Mesenchymal stem cell (in vitro differentiated cells and primary cell): ENCODE measurements at regions not wholly inside any gene's neighbourhood (a gene's known extent, or its start where the extent isn't known, plus 50 kb on each side); places are given as distances from the start of the nearest gene placed in this dataset.

ENCODE experiments used
- DNase-seq: peaks from one replicate; pipeline ENCODE4 v3.0.0-alpha.2; 2013
- H2AFZ ChIP-seq: one replicate; pipeline ENCODE4 v1.6.1; 2013; ENCODE audit warnings: low read depth, mild to moderate bottlenecking, control low read depth, inconsistent platforms, low read length, moderate library complexity
- H2AK5ac ChIP-seq: 2 replicates; pipeline ENCODE4 v1.6.1; 2013; ENCODE audit warnings: low read length, moderate library complexity, mild to moderate bottlenecking, inconsistent platforms; ENCODE audit not compliant: severe bottlenecking
- H2BK120ac ChIP-seq: one replicate; pipeline ENCODE4 v1.6.1; 2013; ENCODE audit warnings: low read depth, mild to moderate bottlenecking, inconsistent platforms, low read length, moderate library complexity
- H2BK12ac ChIP-seq, 2 experiments: one replicate each; pipeline ENCODE4 v1.6.1; 2013; ENCODE audit warnings: inconsistent platforms in 2 of 2, low read length in 2 of 2, mild to moderate bottlenecking in 2 of 2, moderate library complexity in 2 of 2, control low read depth in 1 of 2
- H2BK15ac ChIP-seq: one replicate; pipeline ENCODE4 v1.6.1; 2013; ENCODE audit warnings: mild to moderate bottlenecking, low read depth, inconsistent platforms; ENCODE audit not compliant: poor library complexity, severe bottlenecking
- H2BK5ac ChIP-seq: 2 replicates; pipeline ENCODE4 v1.6.1; 2013; ENCODE audit warnings: low read depth, mild to moderate bottlenecking, low read length, control low read depth, inconsistent platforms; ENCODE audit not compliant: poor library complexity, severe bottlenecking
- H3K14ac ChIP-seq, 2 experiments: one replicate each; pipeline ENCODE4 v1.6.1; 2013; ENCODE audit warnings: inconsistent platforms in 2 of 2, low read length in 2 of 2, control low read depth in 1 of 2, mild to moderate bottlenecking in 1 of 2, moderate library complexity in 1 of 2
- H3K18ac ChIP-seq, 2 experiments: one replicate each; pipeline ENCODE4 v1.6.1; 2013; ENCODE audit warnings: inconsistent platforms in 2 of 2, low read length in 2 of 2, control low read depth in 1 of 2, low read depth in 1 of 2, mild to moderate bottlenecking in 1 of 2
- H3K23ac ChIP-seq, 2 experiments: one replicate each; pipeline ENCODE4 v1.6.1; 2013; ENCODE audit warnings: inconsistent platforms in 2 of 2, low read length in 2 of 2, mild to moderate bottlenecking in 2 of 2, moderate library complexity in 2 of 2, control low read depth in 1 of 2
- H3K27ac ChIP-seq: 2 replicates; pipeline ENCODE4 v1.5.1; 2013; ENCODE audit warnings: mild to moderate bottlenecking, moderate library complexity, low read length, control low read depth, inconsistent platforms; ENCODE audit not compliant: poor library complexity, severe bottlenecking
- H3K27me3 ChIP-seq, 2 experiments: 2 replicates each; pipeline versions ENCODE4 v1.6.1 to v1.7.0; 2013; ENCODE audit warnings: low read length in 2 of 2, mild to moderate bottlenecking in 2 of 2, moderate library complexity in 2 of 2, control low read depth in 1 of 2, inconsistent platforms in 1 of 2; ENCODE audit not compliant: control insufficient read depth in 1 of 2, insufficient read depth in 1 of 2
- H3K36me3 ChIP-seq, 2 experiments: 2 replicates each; pipeline versions ENCODE4 v1.6.1 to v1.7.0; 2013; ENCODE audit warnings: low read length in 2 of 2, control low read depth in 1 of 2, inconsistent platforms in 1 of 2, low read depth in 1 of 2, mild to moderate bottlenecking in 1 of 2; ENCODE audit not compliant: insufficient read depth in 2 of 2, control insufficient read depth in 1 of 2
- H3K4ac ChIP-seq, 2 experiments: one replicate each; pipeline ENCODE4 v1.6.1; 2013; ENCODE audit warnings: inconsistent platforms in 2 of 2, low read length in 2 of 2, mild to moderate bottlenecking in 2 of 2, moderate library complexity in 2 of 2, control low read depth in 1 of 2, low read depth in 1 of 2
- H3K4me1 ChIP-seq: 2 replicates; pipeline ENCODE4 v1.6.1; 2013; ENCODE audit warnings: low read depth, low read length, control low read depth; ENCODE audit not compliant: control insufficient read depth, insufficient read depth
- H3K4me2 ChIP-seq: 2 replicates; pipeline ENCODE4 v1.6.1; 2013; ENCODE audit warnings: low read length, mild to moderate bottlenecking, inconsistent platforms; ENCODE audit not compliant: poor library complexity, severe bottlenecking
- H3K4me3 ChIP-seq, 2 experiments: 2 replicates each; pipeline versions ENCODE4 v1.5.1 to v1.7.0; 2013; ENCODE audit warnings: low read length in 2 of 2, mild to moderate bottlenecking in 2 of 2, control low read depth in 1 of 2, low read depth in 1 of 2; ENCODE audit not compliant: insufficient read depth in 1 of 2
- H3K79me1 ChIP-seq: replicated peaks from 2 replicates; pipeline ENCODE4 v1.6.1; 2013; ENCODE audit warnings: mild to moderate bottlenecking, control low read depth, low read length, inconsistent platforms; ENCODE audit not compliant: poor library complexity, severe bottlenecking
- H3K9ac ChIP-seq: 2 replicates; pipeline ENCODE4 v1.7.0; 2013; ENCODE audit warnings: mild to moderate bottlenecking, low read length, moderate library complexity
- H3K9me3 ChIP-seq: 2 replicates; pipeline ENCODE4 v1.7.0; 2013; ENCODE audit warnings: mild to moderate bottlenecking, low read length; ENCODE audit not compliant: control insufficient read depth
- H4K8ac ChIP-seq: one replicate; pipeline ENCODE4 v1.6.1; 2013; ENCODE audit warnings: inconsistent platforms, mild to moderate bottlenecking, low read length, moderate library complexity
- H4K91ac ChIP-seq: one replicate; pipeline ENCODE4 v1.6.1; 2013; ENCODE audit warnings: mild to moderate bottlenecking, low read length, inconsistent platforms
- WGBS: methylation state at CpG from one replicate; pipeline ENCODE4 v1.1.7; 2013; ENCODE audit warnings: mixed read lengths; 5-methylcytosine and 5-hydroxymethylcytosine counted together

DNA sequence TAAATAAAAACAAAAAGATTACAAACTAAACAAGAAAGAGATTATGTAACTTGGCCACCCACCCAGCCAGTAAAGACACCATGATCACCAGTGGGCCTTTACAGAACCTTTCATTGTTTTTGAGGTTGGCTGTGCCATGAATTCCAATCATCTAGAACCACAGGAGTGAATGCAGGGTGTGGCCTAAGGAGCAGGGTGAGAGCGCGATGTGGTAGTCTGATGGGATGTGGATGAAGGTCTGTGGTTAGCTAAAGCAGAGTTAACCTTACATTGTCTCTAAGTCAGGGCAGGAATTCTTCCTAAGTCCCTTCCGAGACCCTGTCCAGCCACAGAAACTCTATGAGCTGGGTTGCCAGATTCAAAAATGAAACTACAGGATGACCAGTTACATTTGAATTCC lies 54.0 kb upstream of the CDKN3 start:
- no peaks in the 10 kb centered on the region for H3K36me3 ChIP-seq
- WGBS = 98% methylated on average over 3 of the region's 3 CpGs
- peaks cover 14% of the 10 kb centered on the region for H3K4me1 ChIP-seq
- H2BK120ac ChIP-seq = no peak overlapping the region
- no peak overlapping the region for H4K8ac ChIP-seq
- H3K4me3 ChIP-seq = no peak overlapping the region
- H4K91ac ChIP-seq = no peak overlapping the region
- H3K79me1 ChIP-seq = no peaks in the 10 kb centered on the region
- no peaks in the 10 kb centered on the region for H3K27me3 ChIP-seq
- peak overlapping the region in 1 of 2 experiments; percentile 70 for H2BK12ac ChIP-seq
- H2AK5ac ChIP-seq = peak overlapping the region; percentile 30
- no peak overlapping the region for H3K14ac ChIP-seq
- H3K27ac ChIP-seq = no peak overlapping the region
- no peak overlapping the region for H3K9ac ChIP-seq
- no peak overlapping the region for H2BK15ac ChIP-seq
- no peak overlapping the region for H3K18ac ChIP-seq
- DNase-seq = no peak
- H3K4ac ChIP-seq = peak overlapping the region in 1 of 2 experiments; percentile 42
- no peak overlapping the region for H3K23ac ChIP-seq
- H2AFZ ChIP-seq = no peak overlapping the region
- H2BK5ac ChIP-seq = no peak overlapping the region
- no peak overlapping the region for H3K4me2 ChIP-seq
- no peaks in the 10 kb centered on the region for H3K9me3 ChIP-seq

DNA sequence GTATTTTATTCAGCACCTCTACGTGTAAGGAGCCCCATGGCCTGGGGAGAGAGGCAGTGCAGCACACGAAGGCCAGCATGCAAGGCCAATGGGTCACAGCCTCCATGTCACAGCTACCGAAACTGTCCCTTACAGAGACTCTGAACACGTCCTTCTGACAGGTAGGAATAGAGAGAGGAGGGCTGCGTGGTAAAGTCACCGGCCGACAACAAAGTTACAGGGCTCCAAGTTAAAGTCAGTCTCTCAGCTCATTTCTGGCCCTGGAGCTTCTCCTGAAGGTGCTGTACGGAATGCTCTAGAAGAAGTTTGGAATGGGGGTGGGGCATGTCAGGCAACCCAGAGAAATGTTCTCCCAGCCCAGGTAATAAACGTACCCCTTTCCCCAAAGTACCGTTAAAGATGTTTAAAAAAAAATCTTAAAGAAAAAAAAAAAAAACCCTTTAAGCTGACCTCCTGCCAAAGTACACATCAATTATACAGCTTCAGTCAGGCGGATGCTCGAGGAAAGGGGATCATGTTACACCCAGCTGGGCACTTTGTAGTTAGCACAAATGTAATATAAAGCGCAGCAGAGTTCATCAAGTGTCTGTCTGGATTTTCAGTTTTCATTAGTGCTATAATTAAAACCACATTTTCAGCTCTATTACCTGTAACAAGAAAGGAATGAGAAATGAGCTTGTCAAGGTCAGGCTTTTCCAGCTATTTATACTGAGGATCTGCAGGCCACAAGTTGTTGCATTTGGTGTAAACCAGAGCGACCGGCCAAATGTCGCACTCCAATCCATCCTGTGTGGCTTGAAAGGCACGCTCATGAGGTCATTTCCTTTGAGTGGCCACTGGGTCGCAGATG lies 53.3 kb upstream of the CDKN3 start:
- Histone ChIP-seq H3K36me3 (no peaks in the 10 kb centered on the region), H3K4me1 (peaks cover 14% of the 10 kb centered on the region), H4K8ac (peak overlapping the region; percentile 59), H2BK15ac (peak overlapping the region; percentile 36), H3K4me2 (no peak overlapping the region), H2AK5ac (peak overlapping the region; percentile 26), H3K79me1 (no peaks in the 10 kb centered on the region), H2BK120ac (no peak overlapping the region), H4K91ac (no peak overlapping the region), H3K14ac (no peak overlapping the region), H3K27ac (no peak overlapping the region), H2AFZ (no peak overlapping the region), H3K18ac (peak overlapping the region in 1 of 2 experiments; percentile 71), H3K9ac (no peak overlapping the region), H2BK5ac (no peak overlapping the region), H2BK12ac (peak overlapping the region; percentile 29 to 75), H3K4me3 (no peak overlapping the region), H3K4ac (no peak overlapping the region), H3K23ac (no peak overlapping the region), H3K9me3 (no peaks in the 10 kb centered on the region), H3K27me3 (no peaks in the 10 kb centered on the region)
- DNase-seq = no peak
- WGBS = 67% methylated on average over 17 of the region's 18 CpGs

GRCh38 chr14:54344445-54344844 lies 52.4 kb upstream of the CDKN3 start:
- Histone ChIP-seq H2BK15ac (peak overlapping the region; percentile 85), H2AK5ac (peak overlapping the region; percentile 47), H2BK12ac (peak overlapping the region in 1 of 2 experiments; percentile 96), H3K4ac (peak overlapping the region in 1 of 2 experiments; percentile 4), H3K27me3 (no peaks in the 10 kb centered on the region), H2BK120ac (peak overlapping the region; percentile 74), H3K79me1 (no peaks in the 10 kb centered on the region), H3K4me1 (peaks cover 14% of the 10 kb centered on the region), H3K27ac (no peak overlapping the region), H3K9me3 (no peaks in the 10 kb centered on the region), H3K14ac (peak overlapping the region in 1 of 2 experiments; percentile 94), H3K4me2 (no peak overlapping the region), H3K36me3 (no peaks in the 10 kb centered on the region), H4K8ac (peak overlapping the region; percentile 78), H3K9ac (no peak overlapping the region), H3K4me3 (no peak overlapping the region), H3K18ac (peak overlapping the region; percentile 67 to 71), H2AFZ (peak overlapping the region; percentile 74), H3K23ac (no peak overlapping the region), H4K91ac (peak overlapping the region; percentile 3), H2BK5ac (no peak overlapping the region)
- no peak for DNase-seq
- 28% methylated on average over 6 of the region's 6 CpGs for WGBS

GRCh38 chr14:54346257-54346656 lies 50.5 kb upstream of the CDKN3 start:
- DNase-seq = no peak

More at GRCh38 chr14:54346257-54346656, 50.5 kb upstream of the CDKN3 start:
- H3K36me3 ChIP-seq = no peaks in the 10 kb centered on the region
- H3K14ac ChIP-seq = no peak overlapping the region
- H3K4me3 ChIP-seq = no peak overlapping the region
- H3K27me3 ChIP-seq = no peaks in the 10 kb centered on the region
- H3K27ac ChIP-seq = no peak overlapping the region
- H2AFZ ChIP-seq = no peak overlapping the region
- no peak overlapping the region for H2AK5ac ChIP-seq
- H3K4me1 ChIP-seq = peaks cover 14% of the 10 kb centered on the region
- H2BK15ac ChIP-seq = no peak overlapping the region
- no peak overlapping the region for H2BK5ac ChIP-seq
- WGBS = 74% methylated on average over 5 of the region's 5 CpGs
- no peak overlapping the region for H3K4me2 ChIP-seq
- H3K9ac ChIP-seq = no peak overlapping the region
- no peak overlapping the region for H3K4ac ChIP-seq
- H3K79me1 ChIP-seq = no peaks in the 10 kb centered on the region
- no peak overlapping the region for H2BK12ac ChIP-seq
- H3K9me3 ChIP-seq = no peaks in the 10 kb centered on the region
- no peak overlapping the region for H4K91ac ChIP-seq
- peak overlapping the region in 1 of 2 experiments; percentile 57 for H3K18ac ChIP-seq
- H4K8ac ChIP-seq = no peak overlapping the region
- H3K23ac ChIP-seq = no peak overlapping the region
- H2BK120ac ChIP-seq = no peak overlapping the region
